ENCODE measurements at regions not wholly inside any gene's neighbourhood (a gene's known extent, or its start where the extent isn't known, plus 50 kb on each side); places are given as distances from the start of the nearest gene placed in this dataset.

DNA sequence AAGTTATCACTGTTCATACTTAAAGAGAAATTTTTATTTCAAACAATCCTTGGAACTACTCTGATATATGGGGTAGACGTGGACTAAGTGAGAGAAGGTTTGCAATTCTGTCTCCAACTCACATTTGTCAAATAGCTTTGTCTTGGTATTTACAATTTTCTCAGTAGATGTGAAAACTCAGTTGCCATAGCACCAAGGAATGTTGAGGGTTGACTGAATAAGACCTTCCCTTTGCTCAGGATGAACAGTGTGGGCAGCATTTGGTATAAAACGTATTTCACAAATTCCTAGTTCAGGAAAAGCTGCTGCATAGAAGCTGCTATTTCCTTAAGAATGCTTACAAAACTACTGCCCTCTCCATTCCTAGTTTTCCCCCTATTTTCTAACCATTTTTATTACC is 399.5 kb downstream of the NKX6-1 start:
- TF ChIP-seq, protein P1, sequence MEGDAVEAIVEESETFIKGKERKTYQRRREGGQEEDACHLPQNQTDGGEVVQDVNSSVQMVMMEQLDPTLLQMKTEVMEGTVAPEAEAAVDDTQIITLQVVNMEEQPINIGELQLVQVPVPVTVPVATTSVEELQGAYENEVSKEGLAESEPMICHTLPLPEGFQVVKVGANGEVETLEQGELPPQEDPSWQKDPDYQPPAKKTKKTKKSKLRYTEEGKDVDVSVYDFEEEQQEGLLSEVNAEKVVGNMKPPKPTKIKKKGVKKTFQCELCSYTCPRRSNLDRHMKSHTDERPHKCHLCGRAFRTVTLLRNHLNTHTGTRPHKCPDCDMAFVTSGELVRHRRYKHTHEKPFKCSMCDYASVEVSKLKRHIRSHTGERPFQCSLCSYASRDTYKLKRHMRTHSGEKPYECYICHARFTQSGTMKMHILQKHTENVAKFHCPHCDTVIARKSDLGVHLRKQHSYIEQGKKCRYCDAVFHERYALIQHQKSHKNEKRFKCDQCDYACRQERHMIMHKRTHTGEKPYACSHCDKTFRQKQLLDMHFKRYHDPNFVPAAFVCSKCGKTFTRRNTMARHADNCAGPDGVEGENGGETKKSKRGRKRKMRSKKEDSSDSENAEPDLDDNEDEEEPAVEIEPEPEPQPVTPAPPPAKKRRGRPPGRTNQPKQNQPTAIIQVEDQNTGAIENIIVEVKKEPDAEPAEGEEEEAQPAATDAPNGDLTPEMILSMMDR (IDR thresholded peaks at IDR 0.05; ENCODE audit: unreplicated experiment) = no peak
- intact Hi-C loops (cut with micrococcal nuclease; ENCODE audit: unreplicated experiment) = no loop called here
- Mint-ChIP-seq H3K4me3 (ENCODE audit: low read depth, unreplicated experiment) (no peak overlapping the region), H3K36me3 (ENCODE audit: insufficient read depth, unreplicated experiment) (no peaks in the 10 kb centered on the region), H3K27me3 (ENCODE audit: unreplicated experiment) (peaks cover 2% of the 10 kb centered on the region), H3K4me1 (ENCODE audit: low read depth, unreplicated experiment) (no peaks in the 10 kb centered on the region), H3K27ac (ENCODE audit: unreplicated experiment) (no peak overlapping the region), H3K9me3 (ENCODE audit: low read depth, unreplicated experiment) (no peaks in the 10 kb centered on the region)
- no peak for DNase-seq
- CTCF ChIA-PET = no interaction called here
- BruUV-seq (replicated peaks) = no TSS peak

DNA sequence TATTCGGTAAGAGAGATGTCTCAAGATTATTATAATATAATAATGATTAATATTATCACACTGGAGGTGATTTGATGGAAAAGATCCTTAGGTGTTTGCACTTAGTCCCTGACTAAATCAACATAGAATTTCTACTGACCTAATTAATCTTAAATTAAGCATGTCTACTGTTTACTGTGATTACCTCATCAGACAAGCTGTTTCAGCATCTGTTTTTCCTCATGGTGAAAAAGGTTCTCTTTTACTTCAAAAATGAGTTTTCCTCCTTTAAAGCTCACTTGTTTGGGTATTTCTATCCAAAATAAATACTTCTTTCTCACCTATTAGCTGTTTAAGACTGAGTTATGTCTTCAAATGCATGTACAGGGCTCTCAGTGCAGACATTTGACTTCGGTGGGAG is 407.8 kb downstream of the NKX6-1 start:
- Mint-ChIP-seq H3K4me3 (ENCODE audit: low read depth, unreplicated experiment) (no peak overlapping the region), H3K27me3 (ENCODE audit: unreplicated experiment) (peaks cover 23% of the 10 kb centered on the region), H3K36me3 (ENCODE audit: insufficient read depth, unreplicated experiment) (no peaks in the 10 kb centered on the region), H3K9me3 (ENCODE audit: low read depth, unreplicated experiment) (no peaks in the 10 kb centered on the region), H3K4me1 (ENCODE audit: low read depth, unreplicated experiment) (no peaks in the 10 kb centered on the region), H3K27ac (ENCODE audit: unreplicated experiment) (no peak overlapping the region)
- intact Hi-C loops (cut with micrococcal nuclease; ENCODE audit: unreplicated experiment) = no loop called here
- BruUV-seq (replicated peaks) = no TSS peak
- TF ChIP-seq, protein P1 (IDR thresholded peaks at IDR 0.05; ENCODE audit: unreplicated experiment) = no peak
- CTCF ChIA-PET = no interaction called here
- no peak for DNase-seq

DNA sequence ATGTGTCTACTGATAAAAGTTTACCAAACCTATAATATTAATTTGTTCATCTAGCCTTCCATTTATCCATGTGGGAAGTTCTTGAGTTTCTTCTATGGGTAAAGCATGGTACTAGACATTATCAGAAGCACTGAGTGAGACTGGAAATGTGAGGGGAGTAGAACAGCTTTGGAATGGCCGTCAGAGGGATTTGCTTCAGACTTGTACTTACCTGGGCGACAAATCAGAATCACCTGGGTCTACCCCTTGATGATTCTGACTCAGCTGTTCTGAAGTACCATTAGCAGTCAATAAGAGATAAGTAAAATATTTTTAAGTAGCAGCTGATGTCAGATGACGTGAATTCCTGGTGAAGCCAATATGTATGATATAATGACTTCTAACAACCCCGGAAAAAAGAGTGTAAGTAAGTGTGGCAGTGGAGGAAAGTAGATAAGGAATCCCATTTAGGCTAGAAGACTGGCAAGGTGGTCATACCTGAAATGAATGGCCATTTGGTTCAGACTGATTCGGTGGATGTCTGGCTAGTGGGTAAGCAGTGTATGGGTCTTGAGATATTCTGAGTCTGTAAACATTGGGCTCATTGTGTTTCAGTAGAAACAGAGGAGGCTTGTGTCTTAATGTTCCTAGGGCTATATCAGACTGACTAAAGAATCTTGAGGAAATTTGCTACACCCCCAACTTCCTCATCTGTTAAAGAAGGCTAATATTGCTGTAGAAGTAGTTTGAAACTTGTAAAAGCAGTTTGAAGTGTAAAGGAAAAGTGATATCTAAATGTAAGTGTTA is 409.2 kb downstream of the NKX6-1 start:
- CTCF ChIA-PET = no interaction called here
- TF ChIP-seq, protein P1 (IDR thresholded peaks at IDR 0.05; ENCODE audit: unreplicated experiment) = no peak
- no peaks in the 10 kb centered on the region for H3K36me3 Mint-ChIP-seq (ENCODE audit: insufficient read depth, unreplicated experiment)
- DNase-seq = no peak
- no peaks in the 10 kb centered on the region for H3K4me1 Mint-ChIP-seq (ENCODE audit: low read depth, unreplicated experiment)
- H3K27me3 Mint-ChIP-seq (ENCODE audit: unreplicated experiment) = peaks cover 23% of the 10 kb centered on the region
- H3K4me3 Mint-ChIP-seq (ENCODE audit: low read depth, unreplicated experiment) = no peak overlapping the region
- no TSS peak for BruUV-seq (replicated peaks)
- no peak overlapping the region for H3K27ac Mint-ChIP-seq (ENCODE audit: unreplicated experiment)
- intact Hi-C loops (cut with micrococcal nuclease; ENCODE audit: unreplicated experiment) = no loop called here
- no peaks in the 10 kb centered on the region for H3K9me3 Mint-ChIP-seq (ENCODE audit: low read depth, unreplicated experiment)

DNA sequence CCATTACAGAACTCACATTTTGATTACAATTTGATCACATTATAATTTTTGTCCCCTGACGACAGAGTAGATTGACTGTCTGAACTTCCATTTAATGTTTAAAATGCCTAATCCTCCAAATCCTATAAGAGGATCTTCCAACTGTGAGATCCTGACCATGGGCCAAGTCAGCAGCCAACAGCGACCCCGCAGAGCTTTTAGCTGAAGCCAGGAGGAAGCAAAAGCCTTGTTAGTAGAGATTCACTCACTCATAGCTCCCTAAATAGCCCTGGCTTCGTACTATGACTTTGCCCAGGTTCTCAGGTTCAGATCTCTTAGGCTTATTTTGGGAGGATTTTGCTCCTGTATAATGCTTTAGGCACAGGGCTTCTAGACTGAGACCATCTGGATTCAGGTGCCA is 413.1 kb downstream of the NKX6-1 start:
- H3K9me3 Mint-ChIP-seq (ENCODE audit: low read depth, unreplicated experiment) = no peaks in the 10 kb centered on the region
- no peak for DNase-seq
- H3K27me3 Mint-ChIP-seq (ENCODE audit: unreplicated experiment) = peaks cover 41% of the 10 kb centered on the region
- BruUV-seq (replicated peaks) = no TSS peak
- CTCF ChIA-PET = no interaction called here
- no peak overlapping the region for H3K4me3 Mint-ChIP-seq (ENCODE audit: low read depth, unreplicated experiment)
- no peaks in the 10 kb centered on the region for H3K4me1 Mint-ChIP-seq (ENCODE audit: low read depth, unreplicated experiment)
- H3K27ac Mint-ChIP-seq (ENCODE audit: unreplicated experiment) = no peak overlapping the region
- TF ChIP-seq, protein P1 (IDR thresholded peaks at IDR 0.05; ENCODE audit: unreplicated experiment) = no peak
- intact Hi-C loops (cut with micrococcal nuclease; ENCODE audit: unreplicated experiment) = no loop called here
- no peaks in the 10 kb centered on the region for H3K36me3 Mint-ChIP-seq (ENCODE audit: insufficient read depth, unreplicated experiment)
